Bronchial epithelial cell (primary cell): ENCODE measurements at regions not wholly inside any gene's neighbourhood (a gene's known extent, or its start where the extent isn't known, plus 50 kb on each side); places are given as distances from the start of the nearest gene placed in this dataset.

Experiments
- DNase-seq: peaks from one replicate; pipeline ENCODE4 v3.0.0-alpha.2; 2010; ENCODE audit warnings: low read depth
- FAIRE-seq: peaks from 2 replicates; lab custom pipeline; 2011; peaks lifted over from hg19 to GRCh38; lab: Jason Lieb, UNC
- H3K27me3 ChIP-seq: 2 replicates; pipeline ENCODE4 v1.5.1; 2011; ENCODE audit warnings: low read length; ENCODE audit not compliant: control insufficient read depth, insufficient read depth
- H3K36me3 ChIP-seq: 2 replicates; pipeline ENCODE4 v1.5.1; 2011; ENCODE audit warnings: low read length; ENCODE audit not compliant: control insufficient read depth, insufficient read depth
- H3K4me3 ChIP-seq: 2 replicates; pipeline ENCODE4 v1.5.1; 2011; ENCODE audit warnings: mild to moderate bottlenecking, low read depth, low read length, control low read depth
- CTCF ChIP-seq: IDR thresholded peaks from 2 replicates; pipeline ENCODE4 v1.5.1; 2011; ENCODE audit warnings: mild to moderate bottlenecking, moderate library complexity, low read length, control low read depth, inconsistent platforms; ENCODE audit not compliant: insufficient read depth, severe bottlenecking

DNA sequence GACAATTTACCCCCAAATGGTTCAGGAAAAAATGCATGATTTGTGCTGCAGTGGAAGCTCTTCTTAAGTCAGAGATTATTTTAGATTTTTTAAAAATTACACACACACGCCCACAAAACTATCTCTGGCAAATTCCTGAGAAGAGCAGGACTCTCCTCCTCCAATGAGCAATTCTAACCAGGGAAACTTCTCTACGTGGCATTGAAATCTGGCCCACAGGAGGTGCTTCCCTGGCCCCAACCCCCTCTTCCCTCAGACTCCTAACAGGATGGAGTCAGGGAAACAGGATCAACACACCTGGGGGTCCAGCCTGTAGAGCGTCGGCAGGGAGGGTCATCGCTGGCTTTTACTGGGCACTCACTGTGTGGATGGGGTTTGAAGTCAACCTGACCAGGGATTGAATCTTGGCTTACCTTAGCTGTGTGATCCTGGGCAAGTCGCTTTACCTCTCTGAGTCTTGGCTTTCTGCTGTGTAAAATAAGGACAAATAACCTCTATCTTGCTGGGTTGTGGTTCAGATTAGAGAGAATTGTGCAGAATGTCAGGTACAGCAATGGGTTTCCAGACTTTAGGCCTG lies 65.4 kb upstream of the ASAP2 start:
- FAIRE-seq (no peak), DNase-seq (no peak)
- no peak overlapping the region for H3K4me3 ChIP-seq
- TF ChIP-seq CTCF, result no peak
- H3K36me3 ChIP-seq, result no peaks in the 10 kb centered on the region
- no peaks in the 10 kb centered on the region for H3K27me3 ChIP-seq

- no peaks in the 10 kb centered on the region for H3K27me3 ChIP-seq
- no peaks in the 10 kb centered on the region for H3K36me3 ChIP-seq
- no peak overlapping the region for H3K4me3 ChIP-seq
- FAIRE-seq, result no peak
- TF ChIP-seq CTCF, result no peak
- no peak for DNase-seq
Observed at GRCh38 chr2:9140645-9141044, 66.0 kb upstream of the ASAP2 start.

DNA sequence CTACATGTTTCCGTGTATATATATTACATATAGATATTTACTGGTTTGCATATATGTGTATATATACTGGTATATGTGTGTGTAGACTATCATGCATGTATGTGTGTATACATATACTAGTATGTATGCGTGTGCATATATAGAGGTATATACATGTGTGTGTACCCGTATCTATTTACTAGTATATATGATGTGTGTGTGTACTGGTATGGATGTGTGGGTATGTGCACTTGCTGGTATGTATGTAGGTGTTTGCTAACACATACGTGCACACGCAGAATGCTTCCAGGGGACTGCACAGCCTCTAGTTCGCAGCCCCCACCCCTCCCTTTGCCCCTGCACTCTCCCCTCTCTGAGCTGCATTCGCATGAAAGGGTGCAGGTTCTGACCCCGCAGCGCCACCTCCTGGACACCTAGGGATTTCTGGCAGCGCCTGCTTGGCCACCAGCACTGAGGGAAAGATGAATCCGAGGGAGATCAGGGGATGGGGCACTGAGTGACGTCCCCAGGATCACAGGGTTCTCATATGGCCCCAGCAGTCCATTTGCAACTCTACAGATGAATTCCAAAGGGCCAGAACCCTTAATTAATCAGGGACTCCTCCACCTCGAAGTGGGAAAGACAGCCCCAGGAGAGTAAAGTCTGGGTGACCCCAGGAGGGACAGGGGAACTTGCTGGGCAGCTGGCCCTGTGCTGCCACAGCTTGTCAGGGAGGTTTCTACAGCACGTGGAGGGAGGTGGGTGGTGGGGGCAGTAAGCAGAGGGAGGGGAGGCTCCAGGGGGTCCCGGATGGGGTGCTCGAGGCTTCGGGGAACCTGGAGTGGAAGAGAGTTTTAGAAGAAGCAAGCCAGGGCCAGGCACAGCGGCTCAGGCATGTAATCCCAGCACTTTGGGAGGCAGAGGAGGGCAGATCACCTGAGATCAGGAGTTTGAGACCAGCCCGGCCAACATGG lies 66.8 kb upstream of the ASAP2 start:
- H3K27me3 ChIP-seq, result no peaks in the 10 kb centered on the region
- TF ChIP-seq CTCF, result peak; percentile 86
- H3K36me3 ChIP-seq, result no peaks in the 10 kb centered on the region
- no peak overlapping the region for H3K4me3 ChIP-seq
- FAIRE-seq, result no peak
- peak; percentile 49 for DNase-seq

DNA sequence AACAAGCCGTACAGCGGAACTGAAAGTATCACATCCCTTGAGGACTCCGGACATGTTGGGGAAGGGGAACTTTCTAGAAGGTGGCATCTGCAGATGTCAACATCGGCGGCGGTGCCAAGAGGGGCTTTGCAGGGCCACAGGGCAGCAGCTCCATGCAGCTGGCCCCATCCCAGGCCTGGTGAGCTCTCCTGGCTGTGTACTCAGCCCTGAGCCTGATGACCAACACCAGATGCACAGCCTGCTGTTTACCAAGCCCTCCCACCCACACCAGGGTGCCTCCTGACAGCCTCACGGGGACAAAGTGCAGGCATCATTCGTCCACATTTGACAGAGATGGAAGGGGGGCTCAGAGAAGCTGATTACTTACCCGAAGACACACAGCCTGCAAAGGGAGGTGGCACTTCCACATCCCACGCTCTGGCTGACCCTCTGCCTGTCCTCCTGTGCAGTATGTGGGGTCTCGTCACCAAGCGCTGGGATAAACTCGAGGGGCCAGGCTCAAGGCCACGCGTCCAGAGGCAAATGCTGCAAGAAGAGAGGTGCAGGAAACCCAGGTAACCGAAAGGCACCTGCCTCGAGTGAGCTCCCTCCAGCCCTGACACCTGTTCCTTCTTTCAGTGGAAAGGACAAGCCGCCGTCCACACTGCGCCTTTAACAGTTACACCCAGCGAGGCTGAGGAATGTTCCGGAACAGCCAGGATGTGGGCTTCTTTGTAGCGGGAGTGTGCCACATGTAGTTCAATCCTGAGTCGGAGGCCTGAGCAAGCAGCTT lies 69.0 kb upstream of the ASAP2 start:
- FAIRE-seq (no peak), DNase-seq (no peak)
- H3K27me3 ChIP-seq, result no peaks in the 10 kb centered on the region
- no peak overlapping the region for H3K4me3 ChIP-seq
- no peaks in the 10 kb centered on the region for H3K36me3 ChIP-seq
- no peak for TF ChIP-seq CTCF

DNA sequence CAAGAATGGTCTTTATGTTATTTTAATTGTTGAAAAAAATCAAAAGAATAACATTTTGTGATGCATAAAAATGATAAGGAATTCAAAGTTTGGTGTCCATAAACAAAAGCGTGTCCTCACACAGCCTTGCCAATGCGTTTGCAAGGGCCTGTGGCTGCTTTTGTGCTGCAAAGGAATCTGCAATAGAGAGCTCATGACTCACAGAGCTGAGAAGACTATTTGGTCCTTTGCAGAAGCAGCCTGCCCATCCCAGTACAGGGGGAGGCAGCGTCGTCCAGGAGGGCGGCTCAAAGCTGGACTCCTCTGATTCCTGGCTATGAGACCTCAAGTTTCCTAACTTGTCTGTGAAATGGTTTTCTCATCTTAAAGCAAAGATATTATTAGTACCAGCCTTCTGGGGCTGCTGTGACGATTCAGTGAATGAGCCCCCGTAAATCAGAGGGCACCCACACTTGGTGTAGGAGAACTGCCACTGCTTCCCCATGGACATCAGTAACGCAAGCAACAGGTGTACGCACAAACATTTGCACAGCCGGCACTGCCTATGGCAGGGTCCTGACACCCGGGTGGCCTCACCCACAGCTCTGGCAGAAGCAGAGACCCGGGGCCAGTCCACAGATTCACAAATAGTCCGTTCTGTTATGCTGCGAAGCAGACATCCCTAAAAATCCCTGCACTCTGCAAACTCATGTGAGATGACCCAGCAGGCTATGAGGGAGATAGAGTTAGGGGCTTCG lies 70.6 kb upstream of the ASAP2 start:
- Histone ChIP-seq H3K4me3 (no peak overlapping the region), H3K36me3 (no peaks in the 10 kb centered on the region), H3K27me3 (no peaks in the 10 kb centered on the region)
- TF ChIP-seq CTCF, result no peak
- DNase-seq (peak; percentile 34), FAIRE-seq (no peak)
